Lung (tissue), 11 donors: ENCODE measurements at regions not wholly inside any gene's neighbourhood (a gene's known extent, or its start where the extent isn't known, plus 50 kb on each side); places are given as distances from the start of the nearest gene placed in this dataset.
A peak's percentile ranks its signal among the peaks of the same experiment; 100 is the strongest.

Experiments
- ATAC-seq: fragments of 200-7000 bp; cut with Tn5 transposase; one replicate; pipeline ENCODE4 v1.9.1; 2020; ENCODE audit warnings: moderate number of reproducible peaks; ENCODE audit not compliant: insufficient read depth, low FRiP score
- DNase-seq, 3 donors: peaks; one replicate each; pipeline ENCODE4 v3.0.0-alpha.2; 2013 to 2017
- H3K27ac ChIP-seq, 2 donors: one replicate each; pipeline ENCODE4 v1.5.1; 2013; ENCODE audit warnings: mild to moderate bottlenecking in 2 of 2, moderate library complexity in 2 of 2, control low read depth in 1 of 2, inconsistent platforms in 1 of 2, low read depth in 1 of 2, low read length in 1 of 2
- H3K27me3 ChIP-seq, 3 donors: one replicate each; pipeline ENCODE4 v1.5.1; 2013; ENCODE audit warnings: low read length in 2 of 3; ENCODE audit not compliant: control insufficient read depth in 3 of 3, insufficient read depth in 3 of 3
- H3K36me3 ChIP-seq, 4 donors: one replicate each; pipeline ENCODE4 v1.5.1; 2013; ENCODE audit warnings: low read length in 4 of 4, mild to moderate bottlenecking in 1 of 4, moderate library complexity in 1 of 4; ENCODE audit not compliant: control insufficient read depth in 4 of 4, insufficient read depth in 4 of 4
- H3K4me1 ChIP-seq, 5 donors: one replicate each; pipeline ENCODE4 v1.5.1; 2013; ENCODE audit warnings: low read length in 5 of 5, mild to moderate bottlenecking in 2 of 5, moderate library complexity in 1 of 5; ENCODE audit not compliant: control insufficient read depth in 5 of 5, insufficient read depth in 5 of 5
- H3K4me3 ChIP-seq: one replicate; pipeline ENCODE4 v1.5.1; 2013; ENCODE audit warnings: mild to moderate bottlenecking, control low read depth, moderate library complexity
- H3K9ac ChIP-seq, 2 donors: one replicate each; pipeline ENCODE4 v1.5.1; 2013; ENCODE audit warnings: low read length in 2 of 2, control low read depth in 1 of 2; ENCODE audit not compliant: insufficient read depth in 1 of 2
- H3K9me3 ChIP-seq, 4 donors: one replicate each; pipeline ENCODE4 v1.5.1; 2013; ENCODE audit warnings: low read length in 3 of 4, mild to moderate bottlenecking in 1 of 4, moderate library complexity in 1 of 4; ENCODE audit not compliant: control insufficient read depth in 4 of 4, insufficient read depth in 3 of 4
- WGBS, 2 donors: extraction: QIAGEN DNeasy Blood & Tissue Kit; methylation state at CpG; one replicate each; pipeline ENCODE4 v1.1.7; 2013; 5-methylcytosine and 5-hydroxymethylcytosine counted together
- TF ChIP-seq, protein P1 (sequence below): IDR thresholded peaks from 2 replicates; pipeline ENCODE4 v1.5.1; 2012; ENCODE audit warnings: mild to moderate bottlenecking; ENCODE audit errors: control extremely low read depth, extremely low read depth
- donor health status: control.
- donor health status: control.
- donor health status: Bipolar disorder and iron deficiency.
- donor health status: healthy.
- donor health status: DM: yes; HTN: yes; CAD: no.

DNA sequence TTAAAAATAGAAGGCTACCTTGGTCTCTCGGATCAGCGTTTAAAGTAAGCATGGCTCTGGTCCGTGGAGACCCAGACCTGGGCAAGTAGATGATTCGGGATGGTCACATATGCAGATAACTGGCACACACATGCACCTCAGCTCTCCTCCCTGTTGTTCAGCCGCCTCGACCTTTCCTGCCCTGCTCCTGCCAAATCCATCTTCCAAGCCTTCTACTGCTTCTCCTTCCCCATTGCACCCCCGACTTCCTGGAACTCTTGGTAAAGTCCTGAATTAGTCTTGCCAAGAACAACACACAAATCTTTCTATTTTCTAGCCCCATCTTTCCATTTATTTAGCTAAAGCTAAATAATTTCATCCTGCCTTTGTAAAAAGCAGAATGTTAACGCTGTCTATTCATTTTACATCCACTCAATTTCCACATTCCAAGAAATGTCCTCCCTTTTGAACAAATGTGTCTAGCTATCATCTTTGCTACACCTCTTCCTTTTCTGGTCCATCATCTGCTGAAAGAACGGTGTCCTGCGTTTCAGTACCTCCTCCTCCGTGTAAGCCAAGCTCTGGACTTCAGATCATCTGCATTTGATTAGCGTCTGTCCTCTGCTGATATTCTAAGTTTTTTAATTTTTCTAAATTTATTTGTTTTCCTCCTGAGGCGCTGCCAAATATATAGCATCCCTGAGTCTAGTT, 92.5 kb downstream of the ZIC5 start:
- Histone ChIP-seq H3K4me3 (no peak overlapping the region), H3K27ac (no peak overlapping the region), H3K9me3 (no peaks in the 10 kb centered on the region), H3K4me1 (peaks cover 0 to 16% (median 0%) of the 10 kb centered on the region in 5 donors), H3K9ac (no peak overlapping the region), H3K36me3 (no peaks in the 10 kb centered on the region), H3K27me3 (no peaks in the 10 kb centered on the region)
- no peak for DNase-seq
- no peak for ATAC-seq
- TF ChIP-seq, protein P1, sequence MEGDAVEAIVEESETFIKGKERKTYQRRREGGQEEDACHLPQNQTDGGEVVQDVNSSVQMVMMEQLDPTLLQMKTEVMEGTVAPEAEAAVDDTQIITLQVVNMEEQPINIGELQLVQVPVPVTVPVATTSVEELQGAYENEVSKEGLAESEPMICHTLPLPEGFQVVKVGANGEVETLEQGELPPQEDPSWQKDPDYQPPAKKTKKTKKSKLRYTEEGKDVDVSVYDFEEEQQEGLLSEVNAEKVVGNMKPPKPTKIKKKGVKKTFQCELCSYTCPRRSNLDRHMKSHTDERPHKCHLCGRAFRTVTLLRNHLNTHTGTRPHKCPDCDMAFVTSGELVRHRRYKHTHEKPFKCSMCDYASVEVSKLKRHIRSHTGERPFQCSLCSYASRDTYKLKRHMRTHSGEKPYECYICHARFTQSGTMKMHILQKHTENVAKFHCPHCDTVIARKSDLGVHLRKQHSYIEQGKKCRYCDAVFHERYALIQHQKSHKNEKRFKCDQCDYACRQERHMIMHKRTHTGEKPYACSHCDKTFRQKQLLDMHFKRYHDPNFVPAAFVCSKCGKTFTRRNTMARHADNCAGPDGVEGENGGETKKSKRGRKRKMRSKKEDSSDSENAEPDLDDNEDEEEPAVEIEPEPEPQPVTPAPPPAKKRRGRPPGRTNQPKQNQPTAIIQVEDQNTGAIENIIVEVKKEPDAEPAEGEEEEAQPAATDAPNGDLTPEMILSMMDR: no peak
- WGBS, 2 donors: 74 to 83% methylated on average over 13 of the region's 13 CpGs

- no peaks in the 10 kb centered on the region for H3K27me3 ChIP-seq
- TF ChIP-seq, protein P1: no peak
- 94 to 97% methylated on average over 5 of the region's 5 CpGs for WGBS, 2 donors
- no peak overlapping the region for H3K4me3 ChIP-seq
- ATAC-seq: no peak
- H3K4me1 ChIP-seq: peaks cover 0 to 31% (median 0%) of the 10 kb centered on the region in 5 donors
- H3K9me3 ChIP-seq: no peaks in the 10 kb centered on the region
- no peaks in the 10 kb centered on the region for H3K36me3 ChIP-seq
- DNase-seq: no peak
- no peak overlapping the region for H3K27ac ChIP-seq
- no peak overlapping the region for H3K9ac ChIP-seq
Observed at GRCh38 chr13:99876651-99877050, 94.9 kb downstream of the ZIC5 start.

- ATAC-seq: no peak
- Histone ChIP-seq H3K9me3 (no peaks in the 10 kb centered on the region), H3K27me3 (no peaks in the 10 kb centered on the region), H3K9ac (peak overlapping the region in 1 of 2 donors; percentile 8), H3K27ac (no peak overlapping the region), H3K36me3 (no peaks in the 10 kb centered on the region), H3K4me1 (peaks cover 0 to 43% (median 0%) of the 10 kb centered on the region in 5 donors), H3K4me3 (no peak overlapping the region)
- WGBS, 2 donors: 77 to 90% methylated on average over 6 of the region's 6 CpGs
- DNase-seq: no peak
- TF ChIP-seq, protein P1: no peak
Observed at GRCh38 chr13:99875391-99875790, 96.2 kb downstream of the ZIC5 start.
